HCT116 (cell line): ENCODE measurements at regions not wholly inside any gene's neighbourhood (a gene's known extent, or its start where the extent isn't known, plus 50 kb on each side); places are given as distances from the start of the nearest gene placed in this dataset.
A peak's percentile ranks its signal among the peaks of the same experiment; 100 is the strongest.

Experiments
- ATAC-seq: fragments of 200-7000 bp; cut with Tn5 transposase; 2 replicates; pipeline ENCODE4 v1.9.1; 2020; ENCODE audit warnings: mild to moderate bottlenecking, moderate library complexity
- BruUV-seq: library from RNA; stranded (reverse); fragments of 400-500 nt; replicated peaks from 2 replicates; lab custom pipeline; 2021; lab: Mats Ljungman, UMichigan
- CTCF ChIA-PET: fragments of 300-600 bp; sonication (Branson Sonifier 250); formaldehyde crosslinking; loops from one replicate; lab custom pipeline; 2021; ENCODE audit warnings: antibody characterized with exemption; lab: Charles Lee
- POLR2A ChIA-PET: fragments of 300-600, 350-600 bp; sonication (Branson Sonifier 250); formaldehyde crosslinking; loops from one replicate; lab custom pipeline; 2021; ENCODE audit warnings: antibody characterized with exemption; lab: Charles Lee
- RAD21 ChIA-PET, 2 experiments: fragments of 300-600 bp; sonication (Branson Sonifier 250); formaldehyde crosslinking; loops; one replicate each; lab custom pipeline; 2023; ENCODE audit warnings: low total read pairs in 2 of 2; ENCODE audit not compliant: uncharacterized antibody in 2 of 2, unreplicated experiment in 2 of 2, low non-redundant PET in 1 of 2; lab: Charles Lee
- DNase-seq: peaks from one replicate; pipeline ENCODE4 v3.0.0-alpha.2; 2010; ENCODE audit warnings: low read depth, low spot score
- H2AFZ ChIP-seq: fragments of 200-600 bp; shearing (Covaris generic), sonication (generic); 2 replicates; pipeline ENCODE4 v1.6.1; 2017; ENCODE audit warnings: low read depth, mixed run types, mixed read lengths, antibody characterized with exemption, low read length; ENCODE audit not compliant: poor library complexity, severe bottlenecking
- H3K27ac ChIP-seq: 2 replicates; pipeline ENCODE4 v1.5.1; 2012; ENCODE audit warnings: low read depth, low read length
- H3K27me3 ChIP-seq: fragments of 200-600 bp; sonication (generic); 2 replicates; pipeline ENCODE4 v1.6.1; 2016; ENCODE audit warnings: mixed run types, low read length, mixed read lengths; ENCODE audit not compliant: insufficient read depth
- H3K36me3 ChIP-seq, 2 experiments: fragments of 200-500 bp in 1 of 2; fragments of 200-600 bp in 1 of 2; sonication (Bioruptor generic) in 1 of 2; sonication (generic) in 1 of 2; 2 replicates each; pipeline versions ENCODE4 v1.5.1 to v1.6.1; 2014 to 2016; ENCODE audit warnings: low read length in 2 of 2, inconsistent platforms in 1 of 2, mixed read lengths in 1 of 2, mixed run types in 1 of 2; ENCODE audit not compliant: insufficient read depth in 2 of 2, control insufficient read depth in 1 of 2
- H3K4me1 ChIP-seq, 2 experiments: fragments of 200-600 bp in 1 of 2; sonication (generic) in 1 of 2; 2 replicates each; pipeline versions ENCODE4 v1.5.1 to v1.6.1; 2012 to 2017; ENCODE audit warnings: low read length in 2 of 2, inconsistent platforms in 1 of 2, mild to moderate bottlenecking in 1 of 2, mixed read lengths in 1 of 2, mixed run types in 1 of 2, moderate library complexity in 1 of 2; ENCODE audit not compliant: insufficient read depth in 2 of 2, control insufficient read depth in 1 of 2
- H3K4me2 ChIP-seq: fragments of 200-600 bp; sonication (generic); 2 replicates; pipeline ENCODE4 v1.6.1; 2017; ENCODE audit warnings: mixed run types, low read length, mixed read lengths
- H3K4me3 ChIP-seq, 2 experiments: fragments of 200-600 bp in 1 of 2; sonication (generic) in 1 of 2; replicated peaks in 1 of 2; 2 replicates each; pipeline ENCODE4 v1.5.1; 2011 to 2016; ENCODE audit warnings: low read length in 2 of 2, control low read depth in 1 of 2, low read depth in 1 of 2, mild to moderate bottlenecking in 1 of 2, mixed read lengths in 1 of 2, mixed run types in 1 of 2
- H3K79me2 ChIP-seq: fragments of 200-600 bp; sonication (generic); 2 replicates; pipeline ENCODE4 v1.6.1; 2017; ENCODE audit warnings: mild to moderate bottlenecking, mixed run types, low read length, moderate library complexity, mixed read lengths; ENCODE audit not compliant: insufficient read depth
- H3K9ac ChIP-seq: fragments of 200-600 bp; sonication (generic); 2 replicates; pipeline ENCODE4 v1.6.1; 2016; ENCODE audit warnings: low read length, mixed read lengths
- H3K9me2 ChIP-seq: fragments of 200-600 bp; sonication (generic), shearing (Covaris generic); 2 replicates; pipeline ENCODE4 v1.6.1; 2017; ENCODE audit warnings: mixed run types, mild to moderate bottlenecking, moderate library complexity; ENCODE audit not compliant: insufficient read depth
- H3K9me3 ChIP-seq, 2 experiments: fragments of 200-500 bp in 1 of 2; fragments of 200-600 bp in 1 of 2; sonication (Bioruptor generic) in 1 of 2; sonication (generic) in 1 of 2; 2 replicates each; pipeline ENCODE4 v1.6.1; 2014 to 2017; ENCODE audit warnings: low read length in 2 of 2, mixed read lengths in 2 of 2, inconsistent platforms in 1 of 2, low read depth in 1 of 2, mild to moderate bottlenecking in 1 of 2, mixed run types in 1 of 2, moderate library complexity in 1 of 2; ENCODE audit not compliant: control insufficient read depth in 1 of 2, insufficient read depth in 1 of 2
- H4K20me1 ChIP-seq: fragments of 200-600 bp; sonication (generic), shearing (Covaris generic); 2 replicates; pipeline ENCODE4 v1.6.1; 2017; ENCODE audit warnings: mixed run types, mild to moderate bottlenecking, moderate library complexity; ENCODE audit not compliant: insufficient read depth
- CBX3 ChIP-seq: IDR thresholded peaks from 2 replicates; pipeline ENCODE4 v1.6.1; 2012; ENCODE audit warnings: low read depth
- CEBPB ChIP-seq: IDR thresholded peaks from 2 replicates; pipeline ENCODE4 v1.6.1; 2012; ENCODE audit warnings: low read depth
- EGR1 ChIP-seq: IDR thresholded peaks from 2 replicates; pipeline ENCODE4 v1.6.1; 2012; ENCODE audit warnings: low read depth
- FOSL1 ChIP-seq: IDR thresholded peaks from 2 replicates; pipeline ENCODE4 v1.6.1; 2012; ENCODE audit warnings: low read depth
- JUND ChIP-seq: IDR thresholded peaks from 2 replicates; pipeline ENCODE4 v1.6.1; 2012
- POLR2AphosphoS5 ChIP-seq: IDR thresholded peaks from 2 replicates; pipeline ENCODE4 v1.6.1; 2011; ENCODE audit warnings: mild to moderate bottlenecking, low read depth, low read length, moderate library complexity
- SIN3A ChIP-seq: IDR thresholded peaks from 2 replicates; pipeline ENCODE4 v1.6.1; 2012; ENCODE audit warnings: low read depth
- SP1 ChIP-seq: IDR thresholded peaks from 2 replicates; pipeline ENCODE4 v1.6.1; 2012; ENCODE audit warnings: low read depth
- intact Hi-C: fragments of 100-400 bp; cut with micrococcal nuclease; formaldehyde crosslinking; loops from 2 replicates; pipeline ENCODE4 v1.10.0; 2022
- TF ChIP-seq, protein P1 (sequence below): IDR thresholded peaks from 2 replicates; pipeline ENCODE4 v1.6.1; 2012
- TF ChIP-seq, protein P2 (sequence below): IDR thresholded peaks from 2 replicates; pipeline ENCODE4 v1.6.1; 2011; ENCODE audit warnings: mild to moderate bottlenecking, low read length, moderate library complexity; ENCODE audit not compliant: insufficient replicate concordance; ENCODE audit errors: extremely low read depth

DNA sequence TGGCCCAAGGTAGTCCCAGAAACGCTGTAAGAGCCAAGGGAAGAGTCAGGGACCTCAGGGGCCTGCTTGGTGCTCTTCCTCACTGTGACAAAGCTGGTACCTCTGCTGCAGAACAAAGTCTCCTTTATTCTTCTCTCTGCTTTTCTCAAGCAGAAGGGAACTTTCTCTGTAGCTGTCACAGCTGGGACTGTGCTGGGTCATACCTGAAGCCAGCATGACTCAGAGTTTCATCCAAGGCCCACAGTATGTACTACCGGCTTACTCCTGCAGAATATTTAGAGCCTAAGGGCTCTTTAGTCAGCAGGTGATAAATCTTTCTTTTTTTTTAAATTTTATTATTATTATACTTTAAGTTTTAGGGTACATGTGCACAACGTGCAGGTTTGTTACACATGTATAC is 183.2 kb downstream of the TINAG start:
- Histone ChIP-seq H3K4me1 (peaks cover 0 to 33% of the 10 kb centered on the region in 2 experiments; a peak in 2 of 4 replicates), H3K79me2 (no peaks in the 10 kb centered on the region), H3K9me2 (no peaks in the 10 kb centered on the region), H3K27ac (no peak overlapping the region), H3K9ac (no peak overlapping the region), H3K27me3 (no peaks in the 10 kb centered on the region), H3K4me3 (no peak overlapping the region), H4K20me1 (no peaks in the 10 kb centered on the region), H3K4me2 (0 out of 2 replicates have a peak overlapping the region, but pooled peaks have one; percentile 8), H3K36me3 (no peaks in the 10 kb centered on the region), H2AFZ (no peak overlapping the region), H3K9me3 (no peaks in the 10 kb centered on the region)
- no TSS peak for BruUV-seq
- POLR2A ChIA-PET = no interaction called here
- DNase-seq (no peak), ATAC-seq (peak; percentile 52)
- TF ChIP-seq, protein P1, sequence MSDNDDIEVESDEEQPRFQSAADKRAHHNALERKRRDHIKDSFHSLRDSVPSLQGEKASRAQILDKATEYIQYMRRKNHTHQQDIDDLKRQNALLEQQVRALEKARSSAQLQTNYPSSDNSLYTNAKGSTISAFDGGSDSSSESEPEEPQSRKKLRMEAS = no peak
- TF ChIP-seq FOSL1 (0 out of 2 replicates have a peak, but pooled peaks have one; percentile 13), EGR1 (no peak), POLR2AphosphoS5 (no peak)
- CTCF ChIA-PET = no interaction called here
- RAD21 ChIA-PET = no interaction called here
- intact Hi-C loops = no loop called here

DNA sequence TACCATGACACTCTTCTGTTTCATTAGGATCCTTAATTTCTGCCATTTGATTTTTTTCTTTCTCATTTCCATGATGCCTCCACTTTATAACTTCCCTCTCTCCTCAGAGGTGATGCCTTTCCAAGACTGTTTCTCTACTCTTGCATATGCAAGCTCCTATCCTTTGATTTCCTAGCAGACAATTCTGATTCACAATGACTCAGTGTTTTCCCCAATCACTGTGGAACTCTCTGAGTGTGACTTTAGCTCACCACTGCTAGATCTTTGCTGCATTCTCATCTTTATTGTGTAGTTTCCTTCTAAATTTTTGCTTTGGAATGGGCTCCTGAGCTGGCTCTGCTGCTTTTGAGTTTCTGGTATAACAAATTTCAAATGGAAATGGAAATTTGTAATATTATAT is 184.9 kb downstream of the TINAG start:
- ChIA-PET CTCF (no interaction called here), RAD21 (no interaction called here), POLR2A (no interaction called here)
- no peak overlapping the region for H3K27ac ChIP-seq
- no TSS peak for BruUV-seq
- peaks cover 0 to 33% of the 10 kb centered on the region in 2 experiments; a peak in 2 of 4 replicates for H3K4me1 ChIP-seq
- H3K79me2 ChIP-seq = no peaks in the 10 kb centered on the region
- H3K36me3 ChIP-seq = no peaks in the 10 kb centered on the region
- H4K20me1 ChIP-seq = no peaks in the 10 kb centered on the region
- H3K4me3 ChIP-seq = no peak overlapping the region; a peak in 1 of 4 replicates
- H3K9me3 ChIP-seq = no peaks in the 10 kb centered on the region
- H3K9me2 ChIP-seq = no peaks in the 10 kb centered on the region
- no peak overlapping the region for H3K9ac ChIP-seq
- H3K4me2 ChIP-seq = peak overlapping the region; percentile 58
- TF ChIP-seq CEBPB = peak; percentile 62
- no peak for TF ChIP-seq SIN3A
- TF ChIP-seq, protein P2, sequence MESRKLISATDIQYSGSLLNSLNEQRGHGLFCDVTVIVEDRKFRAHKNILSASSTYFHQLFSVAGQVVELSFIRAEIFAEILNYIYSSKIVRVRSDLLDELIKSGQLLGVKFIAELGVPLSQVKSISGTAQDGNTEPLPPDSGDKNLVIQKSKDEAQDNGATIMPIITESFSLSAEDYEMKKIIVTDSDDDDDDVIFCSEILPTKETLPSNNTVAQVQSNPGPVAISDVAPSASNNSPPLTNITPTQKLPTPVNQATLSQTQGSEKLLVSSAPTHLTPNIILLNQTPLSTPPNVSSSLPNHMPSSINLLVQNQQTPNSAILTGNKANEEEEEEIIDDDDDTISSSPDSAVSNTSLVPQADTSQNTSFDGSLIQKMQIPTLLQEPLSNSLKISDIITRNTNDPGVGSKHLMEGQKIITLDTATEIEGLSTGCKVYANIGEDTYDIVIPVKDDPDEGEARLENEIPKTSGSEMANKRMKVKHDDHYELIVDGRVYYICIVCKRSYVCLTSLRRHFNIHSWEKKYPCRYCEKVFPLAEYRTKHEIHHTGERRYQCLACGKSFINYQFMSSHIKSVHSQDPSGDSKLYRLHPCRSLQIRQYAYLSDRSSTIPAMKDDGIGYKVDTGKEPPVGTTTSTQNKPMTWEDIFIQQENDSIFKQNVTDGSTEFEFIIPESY = no peak
- TF ChIP-seq, protein P1 = peak; percentile 29; the same call in 1 of the 2 replicates
- TF ChIP-seq SP1 = peak; percentile 52; the same call in 1 of the 2 replicates
- TF ChIP-seq FOSL1 = peak; percentile 72
- peak; percentile 49 for TF ChIP-seq JUND
- TF ChIP-seq CBX3 = peak; percentile 62
- DNase-seq = peak; percentile 29
- intact Hi-C loops = no loop called here
- no peaks in the 10 kb centered on the region for H3K27me3 ChIP-seq
- ATAC-seq = peak; percentile 52; the same call in 1 of the 2 replicates
- H2AFZ ChIP-seq = peak overlapping the region; percentile 91
